HepG2 (cell line): ENCODE measurements at regions not wholly inside any gene's neighbourhood (a gene's known extent, or its start where the extent isn't known, plus 50 kb on each side); places are given as distances from the start of the nearest gene placed in this dataset.

Experiments used
- ATAC-seq: fragments of 200-7000 bp; cut with Tn5 transposase; 3 replicates; pipeline ENCODE4 v1.9.1; 2020; ENCODE audit warnings: mild to moderate bottlenecking, moderate library complexity
- BruUV-seq: library from RNA; stranded (reverse); fragments of 400-500 nt; replicated peaks from 2 replicates; lab custom pipeline; 2021; lab: Mats Ljungman, UMichigan
- CTCF ChIA-PET: fragments of 300-600 bp; formaldehyde crosslinking; extraction: SDS; loops from one replicate; lab custom pipeline; 2021; ENCODE audit warnings: low total read pairs, inconsistent platforms, low intra/inter-chr PET ratio; lab: Yijun Ruan, JAX
- POLR2A ChIA-PET: fragments of 350-600 bp; sonication (Branson Sonifier 250); formaldehyde crosslinking; loops from one replicate; lab custom pipeline; 2020; ENCODE audit warnings: antibody characterized with exemption, inconsistent platforms; lab: Yijun Ruan, JAX
- DNase-seq: peaks from one replicate; pipeline ENCODE4 v3.0.0-alpha.2; 2015; ENCODE audit warnings: low spot score
- FAIRE-seq: peaks from 3 replicates; lab custom pipeline; 2011; peaks lifted over from hg19 to GRCh38; lab: Jason Lieb, UNC
- H2AFZ ChIP-seq: one replicate; pipeline ENCODE4 v1.6.1; 2011; ENCODE audit warnings: low read length, inconsistent platforms
- H3K27ac ChIP-seq: fragments of 300-600 bp; 3 replicates; pipeline ENCODE4 v1.8.0; 2011; ENCODE audit warnings: mixed run types, mild to moderate bottlenecking, mixed read lengths, low read length, inconsistent platforms; ENCODE audit not compliant: insufficient read depth; ENCODE audit errors: extremely low read length
- H3K27me3 ChIP-seq, 2 experiments: fragments of 200-600 bp in 1 of 2; 2 replicates in 1 of 2; 3 replicates in 1 of 2; pipeline versions ENCODE4 v1.6.0 to v1.8.0; 2011; ENCODE audit warnings: low read length in 2 of 2, mild to moderate bottlenecking in 2 of 2, moderate library complexity in 2 of 2, inconsistent platforms in 1 of 2; ENCODE audit not compliant: insufficient read depth in 2 of 2, control insufficient read depth in 1 of 2
- H3K36me3 ChIP-seq, 2 experiments: fragments of 200-600 bp in 1 of 2; replicated peaks in 1 of 2; 2 replicates in 1 of 2; 3 replicates in 1 of 2; pipeline versions ENCODE4 v1.5.1 to v1.8.0; 2011; ENCODE audit warnings: low read length in 2 of 2, inconsistent platforms in 1 of 2; ENCODE audit not compliant: insufficient read depth in 2 of 2, control insufficient read depth in 1 of 2
- H3K4me1 ChIP-seq: 2 replicates; pipeline ENCODE4 v1.5.1; 2012; ENCODE audit warnings: low read length, inconsistent platforms; ENCODE audit not compliant: insufficient read depth
- H3K4me2 ChIP-seq: 2 replicates; pipeline ENCODE4 v1.6.0; 2011; ENCODE audit warnings: low read depth, low read length, inconsistent platforms
- H3K4me3 ChIP-seq, 3 experiments: fragments of 200-600 bp in 1 of 3; sonication (generic), shearing (Covaris generic) in 1 of 3; replicated peaks in 1 of 3; 2 replicates each; pipeline ENCODE4 v1.5.1; 2011 to 2016; ENCODE audit warnings: low read length in 3 of 3, inconsistent platforms in 2 of 3, low read depth in 2 of 3, mild to moderate bottlenecking in 2 of 3, control low read depth in 1 of 3, mixed read lengths in 1 of 3; ENCODE audit not compliant: insufficient read depth in 1 of 3
- H3K79me2 ChIP-seq: one replicate; pipeline ENCODE4 v1.6.1; 2011; ENCODE audit warnings: low read length, inconsistent platforms; ENCODE audit not compliant: insufficient read depth
- H3K9ac ChIP-seq: 2 replicates; pipeline ENCODE4 v1.6.0; 2011; ENCODE audit warnings: mild to moderate bottlenecking, low read depth, low read length, inconsistent platforms; ENCODE audit not compliant: insufficient read depth
- H3K9me3 ChIP-seq: 2 replicates; pipeline ENCODE4 v1.5.1; 2012; ENCODE audit warnings: mild to moderate bottlenecking, low read length
- H4K20me1 ChIP-seq: 2 replicates; pipeline ENCODE4 v1.6.0; 2011; ENCODE audit warnings: inconsistent platforms, mild to moderate bottlenecking, low read length, moderate library complexity; ENCODE audit not compliant: insufficient read depth
- ATM ChIP-seq: fragments of 450-650 bp; IDR thresholded peaks from 2 replicates; pipeline ENCODE4 v1.7.1; 2017; ENCODE audit warnings: mild to moderate bottlenecking, borderline replicate concordance
- E2F5 ChIP-seq: sonication (generic); formaldehyde crosslinking; conservative IDR thresholded peaks from 2 replicates; pipeline ENCODE4 v1.4.0; 2020; ENCODE audit warnings: missing genetic modification reagents
- HBP1 ChIP-seq: IDR thresholded peaks from 2 replicates; pipeline ENCODE4 v1.6.1; 2016; ENCODE audit warnings: low read depth, control low read depth
- JUN ChIP-seq: sonication (generic); formaldehyde crosslinking; IDR thresholded peaks from 2 replicates; pipeline ENCODE4 v1.4.0; 2020; ENCODE audit warnings: mild to moderate bottlenecking, missing genetic modification reagents
- KAT8 ChIP-seq: IDR thresholded peaks from 2 replicates; pipeline ENCODE4 v1.6.1; 2016; ENCODE audit warnings: missing genetic modification reagents, missing compliant biosample characterization
- TFAP4 ChIP-seq: sonication (generic); IDR thresholded peaks from 2 replicates; pipeline ENCODE4 v1.6.1; 2016; ENCODE audit warnings: low read depth, borderline replicate concordance
- THAP8 ChIP-seq: sonication (generic); formaldehyde crosslinking; IDR thresholded peaks from 2 replicates; pipeline ENCODE4 v1.5.1; 2020; ENCODE audit warnings: missing genetic modification reagents, mild to moderate bottlenecking, borderline replicate concordance
- ZNF124 ChIP-seq: sonication (generic); formaldehyde crosslinking; IDR thresholded peaks from 2 replicates; pipeline ENCODE4 v1.4.0; 2020; ENCODE audit warnings: missing genetic modification reagents
- ZNF234 ChIP-seq: sonication (generic); formaldehyde crosslinking; conservative IDR thresholded peaks from 2 replicates; pipeline ENCODE4 v1.5.1; 2020; ENCODE audit warnings: mild to moderate bottlenecking, missing genetic modification reagents
- ZNF484 ChIP-seq: sonication (generic); formaldehyde crosslinking; IDR thresholded peaks from 2 replicates; pipeline ENCODE4 v1.5.1; 2020; ENCODE audit warnings: mild to moderate bottlenecking, low read depth, missing genetic modification reagents, borderline replicate concordance
- ZNF530 ChIP-seq: sonication (generic); formaldehyde crosslinking; IDR thresholded peaks from 2 replicates; pipeline ENCODE4 v1.5.0; 2020; ENCODE audit warnings: low read depth, mild to moderate bottlenecking, missing genetic modification reagents
- ZNF784 ChIP-seq: sonication (generic); formaldehyde crosslinking; IDR thresholded peaks from 2 replicates; pipeline ENCODE4 v1.5.1; 2020; ENCODE audit warnings: missing genetic modification reagents, mild to moderate bottlenecking, borderline replicate concordance
- WGBS: methylation state at CpG from one replicate; pipeline ENCODE4 v1.1.6; 2017; ENCODE audit warnings: low lambda C conversion rate; 5-methylcytosine and 5-hydroxymethylcytosine counted together
- in situ Hi-C: cut with HindIII; loops from 2 replicates; pipeline ENCODE4 v1.10.0; 2017; ENCODE audit warnings: low pct_unique_long_range_greater_than_20kb; ENCODE audit not compliant: extremely low pct_ligation_motif_present
- intact Hi-C: fragments of 100-400 bp; cut with micrococcal nuclease; formaldehyde crosslinking; loops from one replicate; pipeline ENCODE4 v1.10.0; 2022; ENCODE audit not compliant: unreplicated experiment

- WGBS = 47% methylated on average over 20 of the region's 21 CpGs
- Histone ChIP-seq H3K4me2 (no peak overlapping the region), H3K9me3 (no peaks in the 10 kb centered on the region), H3K4me3 (no peak overlapping the region), H3K27ac (no peak overlapping the region), H2AFZ (no peak overlapping the region), H3K36me3 (no peaks in the 10 kb centered on the region), H4K20me1 (no peaks in the 10 kb centered on the region), H3K4me1 (no peaks in the 10 kb centered on the region), H3K79me2 (no peaks in the 10 kb centered on the region)
- DNase-seq = no peak
- intact Hi-C loops = no loop called here
- POLR2A ChIA-PET = no interaction called here
- BruUV-seq = no TSS peak
- TF ChIP-seq ZNF530 (CRISPR knock-in tag) = no peak
- no peak for TF ChIP-seq ZNF234 (CRISPR knock-in tag)
- TF ChIP-seq, all 625 proteins: peak for 0
- CTCF ChIA-PET = no interaction called here
- in situ Hi-C loops = no loop called here
- Histone ChIP-seq H3K27me3 (peaks cover 6 to 46% of the 10 kb centered on the region in 2 experiments; a peak in 4 of 5 replicates), H3K9ac (no peak overlapping the region)
- no peak for ATAC-seq
- no peak for FAIRE-seq
Measured at GRCh38 chr2:3076848-3077642, 300.6 kb downstream of the EIPR1 start.

- Histone ChIP-seq H3K27me3 (peaks cover 6 to 56% of the 10 kb centered on the region in 2 experiments; a peak in 4 of 5 replicates), H3K4me2 (no peak overlapping the region), H3K79me2 (no peaks in the 10 kb centered on the region), H3K4me1 (no peaks in the 10 kb centered on the region), H3K36me3 (no peaks in the 10 kb centered on the region), H3K9me3 (no peaks in the 10 kb centered on the region), H4K20me1 (no peaks in the 10 kb centered on the region), H3K9ac (no peak overlapping the region), H3K4me3 (no peak overlapping the region), H2AFZ (no peak overlapping the region), H3K27ac (no peak overlapping the region)
- in situ Hi-C loops (no loop called here), intact Hi-C loops (no loop called here)
- CTCF ChIA-PET = no interaction called here
- no peak for DNase-seq
- POLR2A ChIA-PET = no interaction called here
- WGBS = 31% methylated on average over 4 of the region's 4 CpGs
- no TSS peak for BruUV-seq
- no peak for FAIRE-seq
- no peak for ATAC-seq
- TF ChIP-seq E2F5 (no peak), HBP1 (no peak), ZNF484 (CRISPR knock-in tag) (no peak), TFAP4 (no peak), ATM (no peak), JUN (CRISPR knock-in tag) (no peak), THAP8 (CRISPR knock-in tag) (no peak), ZNF784 (CRISPR knock-in tag) (no peak), ZNF124 (CRISPR knock-in tag) (no peak), KAT8 (CRISPR knock-in tag) (no peak)
Measured at GRCh38 chr2:3075991-3076340, 301.7 kb downstream of the EIPR1 start.
